GM18861 (cell line): ENCODE measurements at regions not wholly inside any gene's neighbourhood (a gene's known extent, or its start where the extent isn't known, plus 50 kb on each side); places are given as distances from the start of the nearest gene placed in this dataset.

Source experiments
- ATAC-seq: cut with Tn5 transposase; IDR thresholded peaks from one replicate; pipeline ENCODE4 v1.9.1; 2021; ENCODE audit not compliant: unreplicated experiment

- no peak for ATAC-seq
Measured at GRCh38 chr9:665296-665695, 176.2 kb upstream of the DMRT1 start.

GRCh38 chr9:671997-672396, 169.5 kb upstream of the DMRT1 start:
- ATAC-seq, result no peak

- ATAC-seq, result no peak
Measured at GRCh38 chr9:672851-673250, 168.6 kb upstream of the DMRT1 start.

- no peak for ATAC-seq
Measured at GRCh38 chr9:673264-673965, 168.1 kb upstream of the DMRT1 start.

- ATAC-seq, result no peak
Measured at GRCh38 chr9:673966-674526, 167.5 kb upstream of the DMRT1 start.

- ATAC-seq, result no peak
Measured at GRCh38 chr9:675697-676370, 165.7 kb upstream of the DMRT1 start.

- no peak for ATAC-seq
Measured at GRCh38 chr9:676780-677438, 164.6 kb upstream of the DMRT1 start.

- no peak for ATAC-seq
Measured at GRCh38 chr9:677461-678097, 163.9 kb upstream of the DMRT1 start.

GRCh38 chr9:678897-679296, 162.6 kb upstream of the DMRT1 start:
- ATAC-seq, result no peak

- no peak for ATAC-seq
Measured at GRCh38 chr9:679462-679861, 162.0 kb upstream of the DMRT1 start.

GRCh38 chr9:680106-680505, 161.4 kb upstream of the DMRT1 start:
- ATAC-seq, result no peak

GRCh38 chr9:682633-683508, 158.6 kb upstream of the DMRT1 start:
- no peak for ATAC-seq

GRCh38 chr9:683509-684021, 157.9 kb upstream of the DMRT1 start:
- no peak for ATAC-seq

- ATAC-seq, result no peak
Measured at GRCh38 chr9:684054-684890, 157.2 kb upstream of the DMRT1 start.

GRCh38 chr9:684941-685340, 156.6 kb upstream of the DMRT1 start:
- no peak for ATAC-seq

GRCh38 chr9:686321-686813, 155.1 kb upstream of the DMRT1 start:
- no peak for ATAC-seq

- ATAC-seq, result no peak
Measured at GRCh38 chr9:687034-687785, 154.3 kb upstream of the DMRT1 start.

- ATAC-seq, result no peak
Measured at GRCh38 chr9:687994-688393, 153.5 kb upstream of the DMRT1 start.
